ENCODE measurements at regions not wholly inside any gene's neighbourhood (a gene's known extent, or its start where the extent isn't known, plus 50 kb on each side); places are given as distances from the start of the nearest gene placed in this dataset.
"Not testable (repeated sequence)": the region's sequence is repeated elsewhere in the genome, so short reads cannot be mapped to it uniquely, and the experiment has no call there.

DNA sequence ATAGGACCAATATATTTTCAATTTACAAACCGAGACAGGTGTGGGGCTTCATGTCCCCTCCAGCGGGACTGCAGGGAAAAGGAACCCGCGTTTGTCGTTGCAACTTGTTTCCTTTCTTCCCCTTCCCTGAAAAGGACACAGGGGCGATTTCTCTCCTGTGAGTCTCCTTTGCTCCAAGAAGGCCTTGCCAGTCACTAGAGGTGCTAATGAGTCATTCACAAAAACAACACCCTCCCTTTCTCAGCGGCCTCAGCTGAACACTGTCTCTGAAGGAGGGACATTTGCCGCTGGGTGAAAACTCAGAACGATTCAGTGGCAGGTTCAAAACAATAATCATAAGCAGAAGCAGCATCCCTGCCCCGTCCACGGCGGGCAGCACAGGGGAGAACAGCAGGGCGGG lies 359.7 kb downstream of the TEX29 start:
- H3K4me1 ChIP-seq (replicated peaks); H3K27ac ChIP-seq; H3K27me3 ChIP-seq (replicated peaks); H3K9me3 ChIP-seq (replicated peaks); DNase-seq (ENCODE audit: low read depth in 1 of 2, low spot score in 2 of 2); H3K36me3 ChIP-seq; H3K4me3 ChIP-seq: not testable (repeated sequence)

DNA sequence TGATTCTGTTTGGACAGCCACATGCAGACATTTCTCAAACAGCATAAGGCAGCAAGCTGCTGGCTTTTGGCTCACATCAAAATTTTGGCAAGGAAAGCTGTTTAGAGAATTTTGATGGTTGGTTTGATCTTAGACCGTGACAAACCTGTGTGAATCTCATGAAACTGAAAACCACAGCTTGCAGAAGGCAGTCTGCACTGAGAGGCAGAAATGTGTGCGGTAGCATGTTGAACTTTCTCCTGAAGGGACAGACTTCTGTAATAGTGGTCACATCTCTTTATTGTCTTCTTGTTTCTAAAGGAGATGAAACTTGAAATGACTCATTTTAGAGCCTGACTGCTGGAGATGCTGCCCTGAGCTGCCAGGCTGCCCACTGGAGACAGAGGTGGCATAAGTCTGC lies 371.6 kb downstream of the TEX29 start:
- H3K27ac ChIP-seq; H3K27me3 ChIP-seq (replicated peaks); H3K4me3 ChIP-seq; H3K9me3 ChIP-seq (replicated peaks); DNase-seq (ENCODE audit: low read depth in 1 of 2, low spot score in 2 of 2); H3K36me3 ChIP-seq; H3K4me1 ChIP-seq (replicated peaks): not testable (repeated sequence)

GRCh38 chr13:111696121-111696520 lies 370.8 kb upstream of the SOX1 start:
- H3K36me3 ChIP-seq; H3K27me3 ChIP-seq (replicated peaks); DNase-seq (ENCODE audit: low read depth in 1 of 2, low spot score in 2 of 2); H3K27ac ChIP-seq; H3K4me3 ChIP-seq; H3K9me3 ChIP-seq (replicated peaks); H3K4me1 ChIP-seq (replicated peaks): not testable (repeated sequence)

DNA sequence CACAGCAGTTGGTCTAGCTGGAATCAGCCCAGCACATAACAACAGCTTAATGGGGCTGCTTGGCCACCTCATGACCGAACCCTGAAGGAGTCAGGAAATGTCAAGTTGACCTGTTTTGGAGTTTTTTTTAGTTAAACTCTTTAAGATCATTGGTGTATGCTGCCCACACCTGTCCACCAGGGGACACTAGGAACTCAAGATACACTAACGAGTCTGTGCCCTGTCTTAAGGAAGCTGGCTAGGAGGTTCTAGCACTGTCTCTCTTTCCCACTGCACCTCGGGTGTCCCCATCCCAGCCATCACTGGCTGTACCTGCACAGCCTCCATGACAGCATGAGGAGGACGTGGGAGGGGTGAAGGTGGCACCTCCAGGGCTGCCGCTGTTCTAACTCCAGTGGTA lies 364.9 kb upstream of the SOX1 start:
- H3K36me3 ChIP-seq; H3K4me3 ChIP-seq; DNase-seq (ENCODE audit: low read depth in 1 of 2, low spot score in 2 of 2); H3K27me3 ChIP-seq (replicated peaks); H3K4me1 ChIP-seq (replicated peaks); H3K27ac ChIP-seq; H3K9me3 ChIP-seq (replicated peaks): not testable (repeated sequence)
